Eye (tissue), 1 donor: ENCODE measurements at regions not wholly inside any gene's neighbourhood (a gene's known extent, or its start where the extent isn't known, plus 50 kb on each side); places are given as distances from the start of the nearest gene placed in this dataset.
"Not testable (repeated sequence)": the region's sequence is repeated elsewhere in the genome, so short reads cannot be mapped to it uniquely, and the experiment has no call there.

Source experiments
- DNase-seq: peaks from one replicate; pipeline ENCODE4 v3.0.0-alpha.2; 2015

GRCh38 chr6:21856456-21856825 lies 262.9 kb downstream of the SOX4 start:
- DNase-seq = no peak

DNA sequence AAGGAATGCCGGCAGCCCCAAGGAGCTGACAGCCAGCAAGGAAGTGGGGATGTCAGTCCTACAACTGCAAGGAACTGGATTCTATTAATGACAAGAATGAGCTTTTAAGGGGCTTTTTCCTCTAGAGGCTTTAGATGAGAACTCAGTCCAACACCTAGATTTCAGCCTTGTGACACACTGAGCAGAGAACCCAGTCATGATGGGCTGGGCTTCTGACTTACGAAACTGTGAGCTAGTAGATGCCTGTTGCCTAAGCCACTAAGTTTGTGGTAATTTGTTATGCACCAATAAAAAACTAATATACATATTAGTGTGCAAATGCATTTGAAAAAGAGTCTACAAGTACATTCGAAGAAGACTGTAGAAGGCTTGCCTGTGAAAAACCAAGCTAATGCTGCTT lies 263.3 kb downstream of the SOX4 start:
- no peak for DNase-seq

GRCh38 chr6:21858076-21858475 lies 264.5 kb downstream of the SOX4 start:
- no peak for DNase-seq

DNA sequence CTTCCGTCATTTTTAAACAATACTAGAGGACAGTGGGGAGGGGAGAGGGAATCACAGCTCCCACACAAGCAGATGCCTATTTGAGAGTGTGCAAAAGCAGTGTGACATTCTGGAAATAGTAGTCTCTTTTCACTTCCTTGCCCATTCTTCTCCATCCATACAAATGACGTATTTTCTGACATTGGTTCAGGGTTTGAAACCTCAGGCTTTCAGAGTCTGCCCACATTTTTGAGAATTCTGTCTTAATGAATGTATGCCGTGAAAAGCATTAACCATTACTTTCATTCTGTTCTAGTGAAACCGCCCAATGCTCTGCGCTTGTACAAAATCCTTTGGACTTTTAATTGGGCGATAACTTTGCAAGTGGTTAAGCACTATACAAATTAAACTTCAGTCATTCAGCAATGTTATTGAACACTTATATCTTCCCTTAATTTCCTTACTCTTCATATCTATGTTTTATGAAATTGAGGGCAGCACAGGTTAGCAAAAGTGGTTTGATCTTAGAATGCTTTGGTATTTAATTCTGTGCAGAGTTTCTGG lies 265.7 kb downstream of the SOX4 start:
- no peak for DNase-seq

GRCh38 chr6:21861942-21862341 lies 268.4 kb downstream of the SOX4 start:
- DNase-seq = no peak

DNA sequence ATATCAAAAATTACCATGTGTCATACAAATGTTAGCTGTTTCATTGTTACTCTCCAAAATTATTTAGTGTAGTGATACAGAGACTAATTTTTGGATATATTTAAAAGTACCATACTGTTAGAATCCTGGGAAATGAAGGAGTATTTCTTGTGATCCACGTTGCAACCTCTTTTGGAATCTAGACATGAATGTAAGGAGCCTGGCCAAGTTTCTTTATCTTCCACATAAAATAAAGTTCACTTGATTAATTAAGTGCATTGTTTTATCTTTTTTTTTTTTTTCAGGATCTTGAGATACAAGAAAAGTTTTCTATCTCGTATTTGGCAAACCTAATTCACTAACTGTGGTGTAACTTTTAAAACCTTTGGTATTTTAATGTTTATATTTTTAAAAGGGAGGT lies 270.7 kb downstream of the SOX4 start:
- no peak for DNase-seq

DNA sequence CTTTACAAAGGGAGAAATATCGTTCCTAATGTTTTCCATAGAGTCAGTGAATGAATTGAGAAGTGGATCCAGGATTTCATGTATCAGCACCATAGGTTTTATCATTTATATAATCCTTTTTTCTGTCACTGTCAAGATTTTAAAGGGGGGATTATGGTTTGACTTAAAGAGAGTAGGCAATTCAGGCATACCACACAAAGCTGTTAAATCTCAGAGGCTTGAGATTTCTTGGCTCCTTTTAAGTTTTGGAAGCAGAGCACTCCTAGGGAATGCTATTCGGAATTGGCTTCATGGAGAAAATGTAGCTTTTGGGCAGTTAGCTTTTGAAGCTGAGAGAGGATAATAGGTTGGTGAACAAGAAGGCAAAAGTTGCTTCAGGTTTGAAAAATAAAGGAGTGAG lies 274.7 kb downstream of the SOX4 start:
- peak; percentile 14 for DNase-seq

DNA sequence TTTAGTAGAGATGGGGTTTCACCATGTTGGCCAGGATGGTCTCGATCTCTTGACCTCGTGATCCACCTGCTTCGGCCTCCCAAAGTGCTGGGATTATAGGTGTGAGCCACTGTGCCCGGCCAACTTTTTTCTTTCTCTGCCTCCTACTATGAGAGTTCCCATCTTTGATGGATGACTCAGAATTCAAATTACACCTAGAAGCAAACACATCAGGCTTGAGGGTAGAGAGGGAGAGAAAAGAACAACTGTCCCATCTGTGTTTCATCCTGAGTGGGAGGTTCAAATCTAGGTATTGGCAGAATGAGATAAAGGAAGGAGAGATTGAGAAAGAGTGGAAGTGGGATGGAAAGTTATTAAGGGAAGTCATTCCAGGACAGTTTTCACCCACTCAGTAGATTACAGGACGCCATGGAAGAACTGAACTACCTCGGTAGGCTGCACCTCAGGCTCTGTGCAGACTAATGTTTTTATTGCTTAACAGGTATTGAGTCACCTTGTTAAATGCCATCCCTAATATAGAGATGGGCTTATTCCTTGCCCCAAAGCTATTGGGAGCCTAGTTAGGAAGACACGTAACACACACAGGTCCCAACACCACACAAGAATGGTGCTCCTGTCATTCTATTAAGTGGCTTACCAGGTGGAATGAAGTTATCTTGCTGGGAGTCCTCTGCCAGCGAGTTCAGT lies 275.7 kb downstream of the SOX4 start:
- no peak for DNase-seq

DNA sequence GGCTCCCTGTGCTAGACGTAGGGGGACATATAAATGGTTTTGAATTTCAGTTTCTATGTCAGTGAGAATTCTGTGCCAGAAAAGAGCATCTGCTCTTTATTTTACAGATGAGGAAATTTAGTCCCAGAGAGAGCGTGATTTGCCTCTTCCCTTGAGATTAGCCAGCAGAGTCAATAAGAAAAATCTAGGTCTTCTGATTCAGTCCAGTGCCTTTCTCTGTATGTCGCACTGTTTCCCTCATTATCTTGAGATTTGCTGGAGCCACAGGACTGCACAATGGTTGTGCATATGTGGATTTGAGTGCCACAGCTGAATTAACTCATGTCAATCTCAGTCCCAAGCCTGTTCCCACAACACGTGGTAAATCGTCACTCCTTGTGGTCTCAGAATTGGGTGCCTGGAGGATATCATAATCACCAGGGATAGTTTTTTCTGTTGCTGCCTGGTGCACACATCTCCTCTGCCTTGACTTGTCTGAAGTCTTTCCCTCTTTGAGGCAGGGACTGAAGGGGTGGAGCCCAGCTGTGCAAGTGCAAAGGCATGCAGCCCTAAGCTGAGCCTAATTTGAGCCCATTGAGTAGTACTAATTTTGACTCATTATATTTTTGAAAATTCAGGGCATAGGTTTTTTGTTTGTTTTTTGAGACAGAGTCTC lies 276.7 kb downstream of the SOX4 start:
- peak; percentile 61 for DNase-seq

- DNase-seq = no peak
Measured at GRCh38 chr6:21871831-21872230, 278.3 kb downstream of the SOX4 start.

GRCh38 chr6:21872749-21873148 lies 279.2 kb downstream of the SOX4 start:
- no peak for DNase-seq

DNA sequence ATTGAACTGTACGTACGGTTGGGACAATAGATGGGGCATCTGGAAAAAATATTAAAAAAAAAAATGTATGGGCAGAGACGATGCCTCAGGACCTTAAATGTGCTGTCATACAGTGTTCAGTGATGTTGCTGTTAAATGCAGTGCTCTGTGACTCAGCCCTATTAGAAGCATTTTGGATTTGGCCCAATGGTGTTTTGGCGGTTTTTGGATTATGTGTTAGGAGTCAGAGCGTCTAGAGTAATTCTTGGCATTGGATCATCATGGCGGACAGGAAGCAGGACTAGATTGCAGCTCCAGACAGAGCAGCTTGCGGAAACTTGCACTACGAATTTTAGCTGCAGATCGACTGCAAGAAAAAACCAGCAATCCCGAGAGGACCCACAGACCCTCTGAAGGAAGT lies 280.0 kb downstream of the SOX4 start:
- DNase-seq = peak; percentile 15

DNA sequence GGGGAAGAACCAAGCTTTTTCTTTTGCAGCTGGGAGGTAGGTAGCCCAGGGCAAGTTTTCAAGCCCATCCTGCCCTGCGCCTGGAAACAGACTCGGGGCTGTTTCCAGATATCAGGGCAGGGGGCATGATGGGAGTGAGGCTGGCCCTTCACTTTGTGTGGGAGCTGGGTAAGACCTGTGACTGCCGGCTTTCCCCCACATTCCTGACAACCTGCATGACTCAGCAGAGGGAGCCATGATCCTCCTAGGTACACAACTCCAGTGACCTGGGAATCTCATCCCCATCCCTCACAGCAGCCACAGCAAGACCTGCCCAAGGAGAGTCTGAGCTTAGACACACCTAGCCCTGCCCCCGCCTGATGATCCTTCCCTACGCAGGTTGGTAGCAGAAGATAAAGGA lies 280.8 kb downstream of the SOX4 start:
- no peak for DNase-seq

- DNase-seq = not testable (repeated sequence)
Measured at GRCh38 chr6:21877037-21877436, 283.5 kb downstream of the SOX4 start.

- not testable (repeated sequence) for DNase-seq
Measured at GRCh38 chr6:21880249-21880648, 286.7 kb downstream of the SOX4 start.

DNA sequence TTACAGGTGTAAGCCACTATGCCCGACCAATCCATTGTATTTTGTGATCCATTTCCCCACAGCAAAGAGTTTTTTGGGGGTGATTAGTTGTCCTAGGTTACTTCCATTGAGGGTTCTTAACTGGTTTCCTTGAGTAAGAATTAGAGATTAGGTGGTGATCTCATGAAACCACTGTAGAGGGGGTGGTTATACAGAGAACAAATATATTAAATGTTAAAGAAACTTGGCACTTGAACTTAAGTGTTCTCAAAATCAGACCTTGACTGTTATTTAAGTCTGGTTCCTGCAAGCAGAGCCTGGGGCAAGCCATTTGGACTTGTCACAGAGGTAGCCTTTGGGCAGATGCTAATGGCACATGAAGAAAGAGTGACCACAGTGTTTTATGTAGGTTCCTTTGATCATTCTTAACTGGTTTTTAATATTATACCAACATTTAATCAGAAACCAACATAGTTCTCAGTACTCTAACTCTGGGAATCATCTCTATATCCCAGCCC lies 288.5 kb downstream of the SOX4 start:
- no peak for DNase-seq

- DNase-seq = no peak
Measured at GRCh38 chr6:21883595-21884328, 290.2 kb downstream of the SOX4 start.

DNA sequence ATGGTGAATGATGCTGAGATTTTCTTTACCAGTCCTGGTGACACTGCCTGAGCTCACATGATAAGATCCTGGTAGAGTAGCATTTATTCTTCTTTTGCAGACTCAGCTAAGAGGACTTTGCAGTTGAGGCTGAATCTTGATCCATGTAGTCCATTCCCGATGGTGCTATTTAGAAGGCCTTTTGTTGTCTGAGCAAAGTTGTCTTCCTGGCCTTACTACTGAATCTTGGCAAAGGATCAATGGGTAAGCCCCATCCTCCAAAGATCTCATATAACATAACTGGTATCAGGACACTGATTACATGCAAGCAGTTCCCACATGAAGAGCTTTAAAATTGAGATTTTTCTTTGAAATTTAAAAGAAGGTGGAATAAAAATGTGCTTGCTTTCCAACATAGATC lies 291.6 kb downstream of the SOX4 start:
- no peak for DNase-seq

- peak; percentile 88 for DNase-seq
Measured at GRCh38 chr6:21885532-21886114, 292.1 kb downstream of the SOX4 start.

DNA sequence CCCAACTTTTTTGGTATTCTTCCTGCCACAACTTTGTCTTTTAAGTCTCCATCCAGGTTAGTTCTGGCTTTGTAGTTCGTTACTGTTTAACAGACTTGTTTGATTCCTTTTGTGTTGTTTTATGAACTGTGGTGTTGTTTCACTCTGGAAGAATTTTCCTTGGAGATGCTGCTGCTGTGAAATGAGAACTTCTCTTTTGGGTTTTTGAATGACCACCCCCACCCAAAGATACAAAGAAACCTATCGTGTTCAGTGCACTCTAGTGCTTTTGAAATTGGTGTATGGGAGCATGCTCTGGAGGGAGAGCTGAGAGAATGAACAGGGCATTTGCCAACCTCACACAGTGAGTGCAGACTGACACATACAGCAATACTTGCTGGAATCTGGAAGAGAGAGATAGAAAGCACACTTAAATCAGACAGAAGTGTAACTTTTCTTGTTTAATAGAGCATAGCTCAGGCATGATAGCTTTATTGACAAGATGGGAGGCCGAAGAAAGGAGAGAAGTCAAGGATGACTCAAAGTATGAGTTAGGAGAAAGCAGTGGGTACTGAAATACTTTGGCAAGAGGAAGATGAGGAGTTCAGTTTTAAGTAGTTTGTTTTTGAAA lies 293.1 kb downstream of the SOX4 start:
- DNase-seq = no peak

DNA sequence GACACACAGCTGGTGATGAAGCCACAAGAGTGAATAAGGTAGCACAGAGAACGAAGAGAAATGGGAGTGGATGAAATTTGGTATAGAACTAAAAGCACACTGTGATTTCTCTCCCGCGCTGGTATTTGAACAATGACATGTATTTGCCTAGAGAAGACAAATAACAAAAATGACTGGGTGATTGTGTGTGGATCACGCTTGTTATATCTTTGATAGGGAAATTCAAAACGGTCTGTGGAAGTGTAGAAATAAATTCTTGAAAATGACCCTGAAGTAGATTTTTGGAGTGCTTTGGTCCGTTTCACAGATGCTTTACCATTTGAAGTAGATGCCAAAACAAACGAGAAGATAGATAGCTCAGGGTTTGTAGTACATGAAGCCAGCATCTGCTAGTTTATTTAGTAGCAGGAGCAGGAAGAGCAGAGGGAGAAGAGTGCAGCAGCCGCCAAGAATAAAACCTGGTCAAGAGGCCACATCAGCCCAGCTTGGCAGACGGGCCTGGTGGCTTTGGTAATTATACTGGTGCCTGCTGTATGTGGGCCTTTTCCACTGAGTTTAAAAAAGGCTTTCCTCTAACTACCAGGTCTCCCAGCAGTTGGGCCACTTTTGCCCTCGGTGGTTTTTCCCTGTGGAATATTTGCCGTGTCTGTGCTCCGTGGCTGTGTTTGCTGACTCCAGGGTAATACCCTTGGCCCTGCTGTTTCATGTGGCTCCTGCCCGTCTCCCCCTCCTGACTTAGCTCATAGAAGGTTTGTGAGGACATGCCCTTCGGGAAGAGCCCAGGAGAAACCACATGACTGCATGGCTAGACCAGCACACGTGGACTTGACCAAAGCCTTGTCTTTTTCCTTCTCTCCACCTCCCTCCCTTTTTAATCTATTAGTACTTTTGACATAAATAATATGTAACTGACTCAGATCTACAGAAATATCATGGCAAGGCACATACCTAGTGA lies 294.0 kb downstream of the SOX4 start:
- no peak for DNase-seq

GRCh38 chr6:21891080-21891479 lies 297.5 kb downstream of the SOX4 start:
- DNase-seq = no peak
